HepG2 (cell line): ENCODE measurements at regions not wholly inside any gene's neighbourhood (a gene's known extent, or its start where the extent isn't known, plus 50 kb on each side); places are given as distances from the start of the nearest gene placed in this dataset.

Source experiments
- ATF2 ChIP-seq: sonication (generic); formaldehyde crosslinking; IDR thresholded peaks from 2 replicates; pipeline ENCODE4 v1.4.0; 2020; ENCODE audit warnings: missing genetic modification reagents
- FOXP1 ChIP-seq, 2 experiments: fragments of 450-650 bp in 1 of 2; IDR thresholded peaks; 2 replicates each; pipeline ENCODE4 v1.6.1; 2017 to 2018; ENCODE audit warnings: antibody characterized with exemption in 1 of 2
- GATAD2A ChIP-seq: IDR thresholded peaks from 2 replicates; pipeline ENCODE4 v1.6.1; 2016
- GPN1 ChIP-seq: sonication (generic); formaldehyde crosslinking; IDR thresholded peaks from 2 replicates; pipeline ENCODE4 v1.5.1; 2020; ENCODE audit warnings: missing genetic modification reagents, borderline replicate concordance
- HNF1A ChIP-seq, 2 experiments: sonication (generic) in 1 of 2; formaldehyde crosslinking in 1 of 2; IDR thresholded peaks; 2 replicates each; pipeline versions ENCODE4 v1.4.0 to v1.6.1; 2016 to 2020; ENCODE audit warnings: borderline replicate concordance in 1 of 2, low read depth in 1 of 2, mild to moderate bottlenecking in 1 of 2, missing genetic modification reagents in 1 of 2
- HOMEZ ChIP-seq: IDR thresholded peaks from 2 replicates; pipeline ENCODE4 v1.6.1; 2016; ENCODE audit warnings: low read depth
- IRX3 ChIP-seq: sonication (generic); formaldehyde crosslinking; IDR thresholded peaks from 2 replicates; pipeline ENCODE4 v1.8.1; 2023; ENCODE audit warnings: mild to moderate bottlenecking, low read depth, missing genetic modification reagents, borderline replicate concordance
- NR2C2 ChIP-seq: sonication (generic); formaldehyde crosslinking; IDR thresholded peaks from 2 replicates; pipeline ENCODE4 v1.4.0; 2020; ENCODE audit warnings: missing genetic modification reagents, mild to moderate bottlenecking, moderate library complexity, borderline replicate concordance
- PPARG ChIP-seq: conservative IDR thresholded peaks from 2 replicates; pipeline ENCODE4 v1.6.1; 2016; ENCODE audit warnings: missing biosample characterization, missing genetic modification reagents
- SAP130 ChIP-seq: IDR thresholded peaks from 2 replicates; pipeline ENCODE4 v1.6.1; 2016; ENCODE audit warnings: low read depth
- SCMH1 ChIP-seq: sonication (generic); formaldehyde crosslinking; IDR thresholded peaks from 2 replicates; pipeline ENCODE4 v1.9.0; 2021; ENCODE audit warnings: missing genetic modification reagents, mild to moderate bottlenecking, borderline replicate concordance
- YEATS4 ChIP-seq: sonication (generic); formaldehyde crosslinking; IDR thresholded peaks from 2 replicates; pipeline ENCODE4 v1.4.0; 2020; ENCODE audit warnings: missing genetic modification reagents, borderline replicate concordance
- ZEB1 ChIP-seq: IDR thresholded peaks from 2 replicates; pipeline ENCODE4 v1.6.1; 2012; ENCODE audit warnings: mild to moderate bottlenecking, low read depth, inconsistent platforms; ENCODE audit not compliant: insufficient replicate concordance
- ZNF616 ChIP-seq: sonication (generic); formaldehyde crosslinking; IDR thresholded peaks from 2 replicates; pipeline ENCODE4 v1.5.0; 2020; ENCODE audit warnings: low read depth, mild to moderate bottlenecking, missing genetic modification reagents
- ZNF646 ChIP-seq: sonication (generic); formaldehyde crosslinking; IDR thresholded peaks from 2 replicates; pipeline ENCODE4 v1.9.0; 2021; ENCODE audit warnings: mild to moderate bottlenecking, missing genetic modification reagents
- ZNF850 ChIP-seq: sonication (generic); formaldehyde crosslinking; conservative IDR thresholded peaks from 2 replicates; pipeline ENCODE4 v1.9.0; 2021; ENCODE audit warnings: mild to moderate bottlenecking, missing genetic modification reagents

- no peak for TF ChIP-seq GPN1
- TF ChIP-seq GATAD2A (CRISPR knock-in tag), result peak; percentile 29; the same call in 1 of the 2 replicates
- TF ChIP-seq ZEB1, result no peak
- 0 out of 2 replicates have a peak, but pooled peaks have one; percentile 33 for TF ChIP-seq ATF2 (CRISPR knock-in tag)
- TF ChIP-seq IRX3 (CRISPR knock-in tag), result no peak
- TF ChIP-seq PPARG, result peak; percentile 70; the same call in 1 of the 2 replicates
- no peak for TF ChIP-seq ZNF646
- TF ChIP-seq ZNF850, result no peak
- 0 out of 2 replicates have a peak, but pooled peaks have one; percentile 7 for TF ChIP-seq YEATS4 (CRISPR knock-in tag)
- TF ChIP-seq FOXP1 (IDR thresholded peaks at IDR 0.05), result no peak
- TF ChIP-seq FOXP1 (CRISPR knock-in tag; IDR thresholded peaks at IDR 0.05), result peak; percentile 51; the same call in 1 of the 2 replicates
- 0 out of 2 replicates have a peak, but pooled peaks have one; percentile 16 for TF ChIP-seq HNF1A (IDR thresholded peaks at IDR 0.05; ENCODE audit: low read depth)
- TF ChIP-seq HNF1A (CRISPR knock-in tag; IDR thresholded peaks at IDR 0.05; ENCODE audit: borderline replicate concordance), result 0 out of 2 replicates have a peak, but pooled peaks have one; percentile 23
- peak; percentile 41; the same call in 1 of the 2 replicates for TF ChIP-seq HOMEZ (CRISPR knock-in tag)
- TF ChIP-seq NR2C2 (CRISPR knock-in tag), result peak; percentile 36; the same call in 1 of the 2 replicates
- no peak for TF ChIP-seq SCMH1 (CRISPR knock-in tag)
- no peak for TF ChIP-seq ZNF616 (CRISPR knock-in tag)
- TF ChIP-seq SAP130 (CRISPR knock-in tag), result peak; percentile 40; the same call in 1 of the 2 replicates
These were observed 475.4 kb downstream of the LMO4 start (continued) for GRCh38 chr1:87804128-87804527.
